Sigmoid colon (tissue), 6 donors: ENCODE measurements at regions not wholly inside any gene's neighbourhood (a gene's known extent, or its start where the extent isn't known, plus 50 kb on each side); places are given as distances from the start of the nearest gene placed in this dataset.
"Not testable (repeated sequence)": the region's sequence is repeated elsewhere in the genome, so short reads cannot be mapped to it uniquely, and the experiment has no call there.

Source experiments
- DNase-seq: peaks from one replicate; pipeline ENCODE4 v3.0.0-alpha.2; 2019
- H3K27ac ChIP-seq, 4 donors: fragments of 200-600 bp; sonication (generic); one replicate each; pipeline ENCODE4 v1.5.1; 2016 to 2019; ENCODE audit warnings: mild to moderate bottlenecking in 1 of 4
- H3K27me3 ChIP-seq, 3 donors: fragments of 200-600 bp; sonication (generic); one replicate each; pipeline ENCODE4 v1.5.1; 2019; ENCODE audit warnings: mild to moderate bottlenecking in 1 of 3
- H3K36me3 ChIP-seq, 4 donors: fragments of 200-600 bp; sonication (generic); one replicate each; pipeline ENCODE4 v1.5.1; 2016 to 2019
- H3K4me1 ChIP-seq, 4 donors: fragments of 200-600 bp; sonication (generic); one replicate each; pipeline ENCODE4 v1.5.1; 2017 to 2019
- H3K4me3 ChIP-seq, 4 donors: fragments of 200-600 bp; sonication (generic); one replicate each; pipeline ENCODE4 v1.5.1; 2017 to 2019; ENCODE audit warnings: mild to moderate bottlenecking in 2 of 4, moderate library complexity in 1 of 4
- H3K9me3 ChIP-seq, 4 donors: fragments of 200-600 bp in 3 of 4; sonication (generic) in 3 of 4; one replicate each; pipeline versions ENCODE4 v1.5.1 to v1.6.1; 2013 to 2019
- CTCF ChIP-seq, 4 experiments: fragments of 450-650 bp in 3 of 4; fragments of 200-600 bp in 1 of 4; IDR thresholded peaks; one replicate each; pipeline ENCODE4 v1.5.1; 2016 to 2019; ENCODE audit warnings: antibody characterized with exemption in 4 of 4, mild to moderate bottlenecking in 3 of 4, moderate library complexity in 2 of 4
- EP300 ChIP-seq, 4 donors: sonication (generic); formaldehyde crosslinking; IDR thresholded peaks; one replicate each; pipeline ENCODE4 v1.6.1; 2017; ENCODE audit warnings: antibody characterized with exemption in 4 of 4
- POLR2A ChIP-seq, 2 donors: fragments of 450-650 bp; IDR thresholded peaks; one replicate each; pipeline ENCODE4 v1.6.1; 2016; ENCODE audit warnings: antibody characterized with exemption in 2 of 2, mild to moderate bottlenecking in 2 of 2, moderate library complexity in 2 of 2
- POLR2AphosphoS5 ChIP-seq, 4 donors: sonication (generic); formaldehyde crosslinking; IDR thresholded peaks; one replicate each; pipeline ENCODE4 v1.6.1; 2017; ENCODE audit warnings: antibody characterized with exemption in 4 of 4
- WGBS, 2 donors: extraction: QIAGEN DNeasy Blood & Tissue Kit; methylation state at CpG; one replicate each; pipeline ENCODE4 v1.1.7; 2013; 5-methylcytosine and 5-hydroxymethylcytosine counted together
- intact Hi-C: fragments of 100-400 bp; cut with DNase I; formaldehyde crosslinking; loops from one replicate; pipeline ENCODE4 v1.15.1; 2023
- donor health status: healthy with polysubstance abuse.
- donor health status: healthy.

GRCh38 chr7:63856466-63856865, 142.2 kb upstream of the ZNF722 start:
- H3K27ac ChIP-seq, intact Hi-C loops, H3K4me3 ChIP-seq, H3K27me3 ChIP-seq, DNase-seq, H3K4me1 ChIP-seq, H3K36me3 ChIP-seq: not testable (repeated sequence)
- peaks cover 0 to 15% (median 1%) of the 10 kb centered on the region in 4 donors for H3K9me3 ChIP-seq
- 79 to 83% methylated on average over 3 of the region's 3 CpGs for WGBS, 2 donors

GRCh38 chr7:63867127-63867526, 131.5 kb upstream of the ZNF722 start:
- Histone ChIP-seq H3K27me3 (no peaks in the 10 kb centered on the region), H3K36me3 (no peaks in the 10 kb centered on the region), H3K4me3 (no peak overlapping the region), H3K27ac (no peak overlapping the region), H3K4me1 (no peaks in the 10 kb centered on the region), H3K9me3 (peaks cover 2 to 21% (median 3%) of the 10 kb centered on the region in 4 donors)
- no peak for TF ChIP-seq CTCF (IDR thresholded peaks at IDR 0.05)
- TF ChIP-seq POLR2AphosphoS5 (IDR thresholded peaks at IDR 0.05), result no peak
- no peak for TF ChIP-seq POLR2A (IDR thresholded peaks at IDR 0.05)
- TF ChIP-seq EP300 (IDR thresholded peaks at IDR 0.05), result no peak
- intact Hi-C loops, result no loop called here
- DNase-seq, result no peak

- WGBS, 2 donors, result 93 to 96% methylated on average over 30 of the region's 30 CpGs
- H3K9me3 ChIP-seq, result peaks cover 10 to 39% (median 26%) of the 10 kb centered on the region in 4 donors
- DNase-seq, intact Hi-C loops, H3K27ac ChIP-seq, H3K36me3 ChIP-seq, H3K4me1 ChIP-seq, H3K27me3 ChIP-seq, H3K4me3 ChIP-seq: not testable (repeated sequence)
Measured at GRCh38 chr7:63874242-63874641, 124.4 kb upstream of the ZNF722 start.

GRCh38 chr7:63876707-63877322, 121.8 kb upstream of the ZNF722 start:
- no peak overlapping the region for H3K4me3 ChIP-seq
- TF ChIP-seq POLR2A (IDR thresholded peaks at IDR 0.05) (no peak), CTCF (IDR thresholded peaks at IDR 0.05) (no peak), EP300 (IDR thresholded peaks at IDR 0.05) (no peak), POLR2AphosphoS5 (IDR thresholded peaks at IDR 0.05) (no peak)
- no peaks in the 10 kb centered on the region for H3K27me3 ChIP-seq
- 89 to 92% methylated on average over 1 of the region's 1 CpG for WGBS, 2 donors
- no peaks in the 10 kb centered on the region for H3K4me1 ChIP-seq
- no peak overlapping the region for H3K27ac ChIP-seq
- H3K36me3 ChIP-seq, result no peaks in the 10 kb centered on the region
- intact Hi-C loops, result no loop called here
- peaks cover 20 to 50% (median 41%) of the 10 kb centered on the region in 4 donors for H3K9me3 ChIP-seq
- no peak for DNase-seq

- intact Hi-C loops, result no loop called here
Measured at GRCh38 chr7:63887031-63887430, 111.6 kb upstream of the ZNF722 start.

More at GRCh38 chr7:63887031-63887430, 111.6 kb upstream of the ZNF722 start:
- H3K27me3 ChIP-seq, result no peaks in the 10 kb centered on the region
- H3K36me3 ChIP-seq, result no peaks in the 10 kb centered on the region
- no peak overlapping the region for H3K4me3 ChIP-seq
- peaks cover 5 to 32% (median 10%) of the 10 kb centered on the region in 4 donors for H3K9me3 ChIP-seq
- 66 to 73% methylated on average over 5 of the region's 5 CpGs for WGBS, 2 donors
- H3K27ac ChIP-seq, result no peak overlapping the region
- TF ChIP-seq POLR2AphosphoS5 (IDR thresholded peaks at IDR 0.05) (no peak), EP300 (IDR thresholded peaks at IDR 0.05) (no peak), POLR2A (IDR thresholded peaks at IDR 0.05) (no peak), CTCF (IDR thresholded peaks at IDR 0.05) (no peak)
- H3K4me1 ChIP-seq, result no peaks in the 10 kb centered on the region
- no peak for DNase-seq
